Thyroid gland (tissue), 4 donors: ENCODE measurements at regions not wholly inside any gene's neighbourhood (a gene's known extent, or its start where the extent isn't known, plus 50 kb on each side); places are given as distances from the start of the nearest gene placed in this dataset.

Experiments used
- CTCF ChIP-seq, 6 experiments: fragments of 200-600 bp in 3 of 6; fragments of 450-650 bp in 3 of 6; sonication (generic) in 3 of 6; IDR thresholded peaks; one replicate each; pipeline ENCODE4 v1.5.1; 2016 to 2019; ENCODE audit warnings: antibody characterized with exemption in 6 of 6, mild to moderate bottlenecking in 2 of 6, inconsistent platforms in 1 of 6, moderate library complexity in 1 of 6
- POLR2A ChIP-seq, 2 donors: fragments of 450-650 bp; IDR thresholded peaks; one replicate each; pipeline ENCODE4 v1.6.1; 2017; ENCODE audit warnings: antibody characterized with exemption in 2 of 2, mild to moderate bottlenecking in 2 of 2, moderate library complexity in 1 of 2

DNA sequence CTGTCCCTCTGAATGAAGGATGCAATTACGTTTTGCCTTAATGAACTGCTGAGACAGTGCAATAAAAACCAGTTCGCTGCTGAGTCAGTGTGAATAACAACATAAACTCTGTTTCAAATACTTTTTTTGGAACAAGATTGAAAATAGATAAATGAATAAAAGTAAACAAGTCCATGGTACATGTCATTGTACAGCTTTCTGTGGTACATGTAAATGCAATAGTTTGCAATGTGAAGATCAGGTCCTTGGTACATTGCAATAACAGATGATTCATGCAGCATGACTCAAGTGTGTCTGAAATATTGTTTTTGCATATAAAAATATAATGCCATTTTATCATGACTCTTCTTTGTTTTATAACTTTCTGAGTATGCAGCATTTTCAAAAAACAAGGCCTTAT, 193.4 kb upstream of the PACRGL start:
- TF ChIP-seq CTCF (IDR thresholded peaks at IDR 0.05), result no peak
- TF ChIP-seq POLR2A (IDR thresholded peaks at IDR 0.05), result no peak
